WTC11 (cell line): ENCODE measurements at regions not wholly inside any gene's neighbourhood (a gene's known extent, or its start where the extent isn't known, plus 50 kb on each side); places are given as distances from the start of the nearest gene placed in this dataset.

Source experiments
- ATAC-seq: fragments of 200-7000 bp; cut with Tn5 transposase; 2 replicates; pipeline ENCODE4 v1.10.0; 2021; ENCODE audit warnings: mild to moderate bottlenecking, moderate library complexity
- CTCF ChIA-PET: fragments of 300-600 bp; sonication (Branson Sonifier 250); formaldehyde crosslinking; loops from one replicate; lab custom pipeline; 2021; ENCODE audit warnings: antibody characterized with exemption; lab: Charles Lee
- POLR2A ChIA-PET: fragments of 350-600 bp; sonication (Branson Sonifier 250); formaldehyde crosslinking; loops from one replicate; lab custom pipeline; 2021; ENCODE audit warnings: antibody characterized with exemption; lab: Charles Lee
- DNase-seq: peaks from one replicate; pipeline ENCODE4 v3.0.0; 2021; ENCODE audit warnings: low spot score
- H3K27ac Mint-ChIP-seq: 2 replicates; pipeline ENCODE4 v1.8.0; 2021; ENCODE audit warnings: mixed read lengths
- H3K27me3 Mint-ChIP-seq: 2 replicates; pipeline ENCODE4 v1.8.0; 2021; ENCODE audit warnings: low read depth, mild to moderate bottlenecking, moderate library complexity, mixed read lengths
- H3K36me3 Mint-ChIP-seq: 2 replicates; pipeline ENCODE4 v1.8.0; 2021; ENCODE audit warnings: mixed read lengths
- H3K4me1 Mint-ChIP-seq: 2 replicates; pipeline ENCODE4 v1.8.0; 2022; ENCODE audit warnings: mixed read lengths
- H3K4me3 Mint-ChIP-seq: 2 replicates; pipeline ENCODE4 v1.8.0; 2021; ENCODE audit warnings: mild to moderate bottlenecking, moderate library complexity, mixed read lengths
- H3K9me3 Mint-ChIP-seq: 2 replicates; pipeline ENCODE4 v1.8.0; 2021; ENCODE audit warnings: mixed read lengths
- CREB1 ChIP-seq: sonication (generic); formaldehyde crosslinking; IDR thresholded peaks from 2 replicates; pipeline ENCODE4 v1.8.0; 2023; ENCODE audit warnings: mild to moderate bottlenecking, missing genetic modification reagents
- CREM ChIP-seq: sonication (generic); formaldehyde crosslinking; IDR thresholded peaks from 2 replicates; pipeline ENCODE4 v1.8.1; 2022; ENCODE audit warnings: mild to moderate bottlenecking, missing genetic modification reagents, moderate library complexity
- GRHL2 ChIP-seq: fragments of 250-450 bp; sonication (Bioruptor Pico); IDR thresholded peaks from 2 replicates; pipeline ENCODE4 v1.8.0; 2022; ENCODE audit warnings: mild to moderate bottlenecking, moderate library complexity; ENCODE audit not compliant: insufficient replicate concordance, severe bottlenecking
- NR2C2 ChIP-seq: sonication (generic); formaldehyde crosslinking; IDR thresholded peaks from 2 replicates; pipeline ENCODE4 v1.8.0; 2022; ENCODE audit warnings: mild to moderate bottlenecking, missing genetic modification reagents
- SMAD3 ChIP-seq: sonication (generic); formaldehyde crosslinking; IDR thresholded peaks from 2 replicates; pipeline ENCODE4 v1.8.0; 2022; ENCODE audit warnings: missing genetic modification reagents, mild to moderate bottlenecking, borderline replicate concordance
- TEAD1 ChIP-seq: sonication (generic); formaldehyde crosslinking; IDR thresholded peaks from 2 replicates; pipeline ENCODE4 v1.8.0; 2022; ENCODE audit warnings: mild to moderate bottlenecking, missing genetic modification reagents
- ZNF121 ChIP-seq: sonication (generic); formaldehyde crosslinking; IDR thresholded peaks from 2 replicates; pipeline ENCODE4 v1.8.0; 2023; ENCODE audit warnings: missing genetic modification reagents
- ZNF317 ChIP-seq: sonication (generic); formaldehyde crosslinking; IDR thresholded peaks from 2 replicates; pipeline ENCODE4 v1.8.1; 2023; ENCODE audit warnings: low read depth, mild to moderate bottlenecking, moderate library complexity, missing genetic modification reagents, borderline replicate concordance
- TF ChIP-seq, protein P1 (sequence below): sonication (generic); formaldehyde crosslinking; conservative IDR thresholded peaks from 2 replicates; pipeline ENCODE4 v1.8.1; 2023; ENCODE audit warnings: mild to moderate bottlenecking, low read depth, missing genetic modification reagents, moderate library complexity
- TF ChIP-seq, protein P2 (sequence below): sonication (generic); formaldehyde crosslinking; IDR thresholded peaks from 2 replicates; pipeline ENCODE4 v1.8.0; 2022; ENCODE audit warnings: mild to moderate bottlenecking, missing genetic modification reagents
- TF ChIP-seq, protein P3 (sequence below): sonication (generic); formaldehyde crosslinking; IDR thresholded peaks from 2 replicates; pipeline ENCODE4 v1.8.0; 2023; ENCODE audit warnings: mild to moderate bottlenecking, missing genetic modification reagents
- TF ChIP-seq, protein P4 (sequence below): fragments of 250-450 bp; sonication (Bioruptor Pico); IDR thresholded peaks from 2 replicates; pipeline ENCODE4 v1.9.0; 2021; ENCODE audit warnings: moderate library complexity, mild to moderate bottlenecking, inconsistent platforms, borderline replicate concordance
- TF ChIP-seq, protein P5 (sequence below): sonication (generic); formaldehyde crosslinking; IDR thresholded peaks from 2 replicates; pipeline ENCODE4 v1.8.1; 2023; ENCODE audit warnings: mild to moderate bottlenecking, missing genetic modification reagents, moderate library complexity
- TF ChIP-seq, protein P6 (sequence below): sonication (generic); formaldehyde crosslinking; IDR thresholded peaks from 2 replicates; pipeline ENCODE4 v1.8.1; 2022; ENCODE audit warnings: missing genetic modification reagents, borderline replicate concordance
- TF ChIP-seq, protein P7 (sequence below): sonication (generic); formaldehyde crosslinking; IDR thresholded peaks from 2 replicates; pipeline ENCODE4 v1.8.0; 2023; ENCODE audit warnings: missing genetic modification reagents
- TF ChIP-seq, protein P8 (sequence below): sonication (generic); formaldehyde crosslinking; IDR thresholded peaks from 2 replicates; pipeline ENCODE4 v1.8.1; 2022; ENCODE audit warnings: low read depth, mild to moderate bottlenecking, moderate library complexity, missing genetic modification reagents, borderline replicate concordance
- TF ChIP-seq, protein P9 (sequence below): sonication (generic); formaldehyde crosslinking; IDR thresholded peaks from 2 replicates; pipeline ENCODE4 v1.8.0; 2022; ENCODE audit warnings: mild to moderate bottlenecking, missing genetic modification reagents
- TF ChIP-seq, protein P10 (sequence below): sonication (generic); formaldehyde crosslinking; IDR thresholded peaks from 2 replicates; pipeline ENCODE4 v1.8.1; 2023; ENCODE audit warnings: mild to moderate bottlenecking, missing genetic modification reagents

DNA sequence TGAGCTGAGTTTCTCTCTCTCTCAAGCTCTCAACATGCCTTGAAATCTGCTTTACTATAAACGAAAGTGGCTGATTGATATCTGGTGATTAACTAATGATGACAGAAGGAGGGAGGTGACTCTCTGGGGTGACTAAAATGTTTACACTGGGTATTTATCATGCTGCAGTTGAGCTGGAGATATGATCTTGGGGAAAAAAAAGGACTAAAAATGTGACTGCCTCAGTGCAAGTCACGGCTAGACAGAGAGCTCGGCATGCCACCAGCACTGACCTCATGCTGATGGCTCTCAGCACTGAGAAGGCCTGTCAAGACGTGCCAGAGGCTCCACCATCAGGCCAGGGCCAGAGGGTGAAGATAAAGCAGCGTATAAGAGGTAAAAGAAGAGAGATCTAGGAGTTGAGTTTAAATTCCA lies 103.1 kb upstream of the SPACA1 start:
- Mint-ChIP-seq H3K27me3 (no peaks in the 10 kb centered on the region), H3K9me3 (no peaks in the 10 kb centered on the region), H3K27ac (no peak overlapping the region), H3K4me3 (no peak overlapping the region), H3K4me1 (no peaks in the 10 kb centered on the region), H3K36me3 (no peaks in the 10 kb centered on the region)
- TF ChIP-seq, protein P1, sequence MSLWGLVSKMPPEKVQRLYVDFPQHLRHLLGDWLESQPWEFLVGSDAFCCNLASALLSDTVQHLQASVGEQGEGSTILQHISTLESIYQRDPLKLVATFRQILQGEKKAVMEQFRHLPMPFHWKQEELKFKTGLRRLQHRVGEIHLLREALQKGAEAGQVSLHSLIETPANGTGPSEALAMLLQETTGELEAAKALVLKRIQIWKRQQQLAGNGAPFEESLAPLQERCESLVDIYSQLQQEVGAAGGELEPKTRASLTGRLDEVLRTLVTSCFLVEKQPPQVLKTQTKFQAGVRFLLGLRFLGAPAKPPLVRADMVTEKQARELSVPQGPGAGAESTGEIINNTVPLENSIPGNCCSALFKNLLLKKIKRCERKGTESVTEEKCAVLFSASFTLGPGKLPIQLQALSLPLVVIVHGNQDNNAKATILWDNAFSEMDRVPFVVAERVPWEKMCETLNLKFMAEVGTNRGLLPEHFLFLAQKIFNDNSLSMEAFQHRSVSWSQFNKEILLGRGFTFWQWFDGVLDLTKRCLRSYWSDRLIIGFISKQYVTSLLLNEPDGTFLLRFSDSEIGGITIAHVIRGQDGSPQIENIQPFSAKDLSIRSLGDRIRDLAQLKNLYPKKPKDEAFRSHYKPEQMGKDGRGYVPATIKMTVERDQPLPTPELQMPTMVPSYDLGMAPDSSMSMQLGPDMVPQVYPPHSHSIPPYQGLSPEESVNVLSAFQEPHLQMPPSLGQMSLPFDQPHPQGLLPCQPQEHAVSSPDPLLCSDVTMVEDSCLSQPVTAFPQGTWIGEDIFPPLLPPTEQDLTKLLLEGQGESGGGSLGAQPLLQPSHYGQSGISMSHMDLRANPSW (CRISPR knock-in tag) = no peak
- TF ChIP-seq CREB1 (CRISPR knock-in tag) = no peak
- TF ChIP-seq ZNF121 = no peak
- TF ChIP-seq, protein P2, sequence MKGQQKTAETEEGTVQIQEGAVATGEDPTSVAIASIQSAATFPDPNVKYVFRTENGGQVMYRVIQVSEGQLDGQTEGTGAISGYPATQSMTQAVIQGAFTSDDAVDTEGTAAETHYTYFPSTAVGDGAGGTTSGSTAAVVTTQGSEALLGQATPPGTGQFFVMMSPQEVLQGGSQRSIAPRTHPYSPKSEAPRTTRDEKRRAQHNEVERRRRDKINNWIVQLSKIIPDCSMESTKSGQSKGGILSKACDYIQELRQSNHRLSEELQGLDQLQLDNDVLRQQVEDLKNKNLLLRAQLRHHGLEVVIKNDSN (CRISPR knock-in tag) = no peak
- no peak for TF ChIP-seq TEAD1 (CRISPR knock-in tag)
- TF ChIP-seq, protein P3, sequence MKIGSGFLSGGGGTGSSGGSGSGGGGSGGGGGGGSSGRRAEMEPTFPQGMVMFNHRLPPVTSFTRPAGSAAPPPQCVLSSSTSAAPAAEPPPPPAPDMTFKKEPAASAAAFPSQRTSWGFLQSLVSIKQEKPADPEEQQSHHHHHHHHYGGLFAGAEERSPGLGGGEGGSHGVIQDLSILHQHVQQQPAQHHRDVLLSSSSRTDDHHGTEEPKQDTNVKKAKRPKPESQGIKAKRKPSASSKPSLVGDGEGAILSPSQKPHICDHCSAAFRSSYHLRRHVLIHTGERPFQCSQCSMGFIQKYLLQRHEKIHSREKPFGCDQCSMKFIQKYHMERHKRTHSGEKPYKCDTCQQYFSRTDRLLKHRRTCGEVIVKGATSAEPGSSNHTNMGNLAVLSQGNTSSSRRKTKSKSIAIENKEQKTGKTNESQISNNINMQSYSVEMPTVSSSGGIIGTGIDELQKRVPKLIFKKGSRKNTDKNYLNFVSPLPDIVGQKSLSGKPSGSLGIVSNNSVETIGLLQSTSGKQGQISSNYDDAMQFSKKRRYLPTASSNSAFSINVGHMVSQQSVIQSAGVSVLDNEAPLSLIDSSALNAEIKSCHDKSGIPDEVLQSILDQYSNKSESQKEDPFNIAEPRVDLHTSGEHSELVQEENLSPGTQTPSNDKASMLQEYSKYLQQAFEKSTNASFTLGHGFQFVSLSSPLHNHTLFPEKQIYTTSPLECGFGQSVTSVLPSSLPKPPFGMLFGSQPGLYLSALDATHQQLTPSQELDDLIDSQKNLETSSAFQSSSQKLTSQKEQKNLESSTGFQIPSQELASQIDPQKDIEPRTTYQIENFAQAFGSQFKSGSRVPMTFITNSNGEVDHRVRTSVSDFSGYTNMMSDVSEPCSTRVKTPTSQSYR (CRISPR knock-in tag) = no peak
- TF ChIP-seq CREM (CRISPR knock-in tag) = no peak
- TF ChIP-seq, protein P4, sequence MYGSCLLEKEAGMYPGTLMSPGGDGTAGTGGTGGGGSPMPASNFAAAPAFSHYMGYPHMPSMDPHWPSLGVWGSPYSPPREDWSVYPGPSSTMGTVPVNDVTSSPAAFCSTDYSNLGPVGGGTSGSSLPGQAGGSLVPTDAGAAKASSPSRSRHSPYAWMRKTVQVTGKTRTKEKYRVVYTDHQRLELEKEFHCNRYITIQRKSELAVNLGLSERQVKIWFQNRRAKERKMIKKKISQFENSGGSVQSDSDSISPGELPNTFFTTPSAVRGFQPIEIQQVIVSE (CRISPR knock-in tag) = no peak
- peak; percentile 27 for DNase-seq
- ChIA-PET CTCF (interaction anchor here (0.6 to 1.5 kb wide), 6 partner anchors 8 to 878 kb away, joined by 3 to 5 read pairs (median 4); no protein-coding TSS in a partner anchor), POLR2A (interaction anchor here (0.5 kb wide), 1 partner anchor 9 kb away, joined by 3 read pairs; no protein-coding TSS in a partner anchor)
- peak; percentile 96 for ATAC-seq

DNA sequence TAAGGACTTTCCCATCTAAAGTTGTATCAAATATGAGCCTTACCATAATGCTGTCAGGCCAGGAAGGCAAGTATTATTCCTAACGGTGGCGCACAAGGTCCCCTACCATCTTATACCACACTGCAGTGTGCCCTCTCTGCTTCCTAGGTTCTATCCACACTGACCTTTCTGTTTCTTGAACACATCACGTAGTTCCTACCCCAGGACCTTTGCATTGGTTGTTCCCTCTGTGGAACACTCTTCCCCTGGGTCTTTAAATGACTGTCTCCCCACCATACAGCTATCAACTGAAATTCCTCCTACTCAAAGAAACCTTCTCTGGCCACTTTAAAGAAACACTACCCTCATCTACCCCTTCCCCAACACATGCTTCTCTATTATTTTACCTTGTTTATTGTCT lies 104.5 kb upstream of the SPACA1 start:
- no peak for ATAC-seq
- POLR2A ChIA-PET = no interaction called here
- no peaks in the 10 kb centered on the region for H3K9me3 Mint-ChIP-seq
- TF ChIP-seq, protein P5, sequence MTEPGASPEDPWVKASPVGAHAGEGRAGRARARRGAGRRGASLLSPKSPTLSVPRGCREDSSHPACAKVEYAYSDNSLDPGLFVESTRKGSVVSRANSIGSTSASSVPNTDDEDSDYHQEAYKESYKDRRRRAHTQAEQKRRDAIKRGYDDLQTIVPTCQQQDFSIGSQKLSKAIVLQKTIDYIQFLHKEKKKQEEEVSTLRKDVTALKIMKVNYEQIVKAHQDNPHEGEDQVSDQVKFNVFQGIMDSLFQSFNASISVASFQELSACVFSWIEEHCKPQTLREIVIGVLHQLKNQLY (CRISPR knock-in tag) = no peak
- TF ChIP-seq, protein P6, sequence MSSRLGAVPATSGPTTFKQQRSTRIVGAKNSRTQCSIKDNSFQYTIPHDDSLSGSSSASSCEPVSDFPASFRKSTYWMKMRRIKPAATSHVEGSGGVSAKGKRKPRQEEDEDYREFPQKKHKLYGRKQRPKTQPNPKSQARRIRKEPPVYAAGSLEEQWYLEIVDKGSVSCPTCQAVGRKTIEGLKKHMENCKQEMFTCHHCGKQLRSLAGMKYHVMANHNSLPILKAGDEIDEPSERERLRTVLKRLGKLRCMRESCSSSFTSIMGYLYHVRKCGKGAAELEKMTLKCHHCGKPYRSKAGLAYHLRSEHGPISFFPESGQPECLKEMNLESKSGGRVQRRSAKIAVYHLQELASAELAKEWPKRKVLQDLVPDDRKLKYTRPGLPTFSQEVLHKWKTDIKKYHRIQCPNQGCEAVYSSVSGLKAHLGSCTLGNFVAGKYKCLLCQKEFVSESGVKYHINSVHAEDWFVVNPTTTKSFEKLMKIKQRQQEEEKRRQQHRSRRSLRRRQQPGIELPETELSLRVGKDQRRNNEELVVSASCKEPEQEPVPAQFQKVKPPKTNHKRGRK (CRISPR knock-in tag) = no peak
- TF ChIP-seq, protein P7, sequence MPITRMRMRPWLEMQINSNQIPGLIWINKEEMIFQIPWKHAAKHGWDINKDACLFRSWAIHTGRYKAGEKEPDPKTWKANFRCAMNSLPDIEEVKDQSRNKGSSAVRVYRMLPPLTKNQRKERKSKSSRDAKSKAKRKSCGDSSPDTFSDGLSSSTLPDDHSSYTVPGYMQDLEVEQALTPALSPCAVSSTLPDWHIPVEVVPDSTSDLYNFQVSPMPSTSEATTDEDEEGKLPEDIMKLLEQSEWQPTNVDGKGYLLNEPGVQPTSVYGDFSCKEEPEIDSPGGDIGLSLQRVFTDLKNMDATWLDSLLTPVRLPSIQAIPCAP = no peak
- TF ChIP-seq GRHL2 (CRISPR knock-in tag) = no peak
- TF ChIP-seq, protein P8, sequence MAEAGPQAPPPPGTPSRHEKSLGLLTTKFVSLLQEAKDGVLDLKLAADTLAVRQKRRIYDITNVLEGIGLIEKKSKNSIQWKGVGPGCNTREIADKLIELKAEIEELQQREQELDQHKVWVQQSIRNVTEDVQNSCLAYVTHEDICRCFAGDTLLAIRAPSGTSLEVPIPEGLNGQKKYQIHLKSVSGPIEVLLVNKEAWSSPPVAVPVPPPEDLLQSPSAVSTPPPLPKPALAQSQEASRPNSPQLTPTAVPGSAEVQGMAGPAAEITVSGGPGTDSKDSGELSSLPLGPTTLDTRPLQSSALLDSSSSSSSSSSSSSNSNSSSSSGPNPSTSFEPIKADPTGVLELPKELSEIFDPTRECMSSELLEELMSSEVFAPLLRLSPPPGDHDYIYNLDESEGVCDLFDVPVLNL (CRISPR knock-in tag) = no peak
- TF ChIP-seq ZNF317 (CRISPR knock-in tag) = no peak
- TF ChIP-seq, protein P9, sequence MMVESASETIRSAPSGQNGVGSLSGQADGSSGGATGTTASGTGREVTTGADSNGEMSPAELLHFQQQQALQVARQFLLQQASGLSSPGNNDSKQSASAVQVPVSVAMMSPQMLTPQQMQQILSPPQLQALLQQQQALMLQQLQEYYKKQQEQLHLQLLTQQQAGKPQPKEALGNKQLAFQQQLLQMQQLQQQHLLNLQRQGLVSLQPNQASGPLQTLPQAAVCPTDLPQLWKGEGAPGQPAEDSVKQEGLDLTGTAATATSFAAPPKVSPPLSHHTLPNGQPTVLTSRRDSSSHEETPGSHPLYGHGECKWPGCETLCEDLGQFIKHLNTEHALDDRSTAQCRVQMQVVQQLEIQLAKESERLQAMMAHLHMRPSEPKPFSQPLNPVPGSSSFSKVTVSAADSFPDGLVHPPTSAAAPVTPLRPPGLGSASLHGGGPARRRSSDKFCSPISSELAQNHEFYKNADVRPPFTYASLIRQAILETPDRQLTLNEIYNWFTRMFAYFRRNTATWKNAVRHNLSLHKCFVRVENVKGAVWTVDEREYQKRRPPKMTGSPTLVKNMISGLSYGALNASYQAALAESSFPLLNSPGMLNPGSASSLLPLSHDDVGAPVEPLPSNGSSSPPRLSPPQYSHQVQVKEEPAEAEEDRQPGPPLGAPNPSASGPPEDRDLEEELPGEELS (CRISPR knock-in tag) = no peak
- TF ChIP-seq NR2C2 (CRISPR knock-in tag) = no peak
- TF ChIP-seq, protein P10, sequence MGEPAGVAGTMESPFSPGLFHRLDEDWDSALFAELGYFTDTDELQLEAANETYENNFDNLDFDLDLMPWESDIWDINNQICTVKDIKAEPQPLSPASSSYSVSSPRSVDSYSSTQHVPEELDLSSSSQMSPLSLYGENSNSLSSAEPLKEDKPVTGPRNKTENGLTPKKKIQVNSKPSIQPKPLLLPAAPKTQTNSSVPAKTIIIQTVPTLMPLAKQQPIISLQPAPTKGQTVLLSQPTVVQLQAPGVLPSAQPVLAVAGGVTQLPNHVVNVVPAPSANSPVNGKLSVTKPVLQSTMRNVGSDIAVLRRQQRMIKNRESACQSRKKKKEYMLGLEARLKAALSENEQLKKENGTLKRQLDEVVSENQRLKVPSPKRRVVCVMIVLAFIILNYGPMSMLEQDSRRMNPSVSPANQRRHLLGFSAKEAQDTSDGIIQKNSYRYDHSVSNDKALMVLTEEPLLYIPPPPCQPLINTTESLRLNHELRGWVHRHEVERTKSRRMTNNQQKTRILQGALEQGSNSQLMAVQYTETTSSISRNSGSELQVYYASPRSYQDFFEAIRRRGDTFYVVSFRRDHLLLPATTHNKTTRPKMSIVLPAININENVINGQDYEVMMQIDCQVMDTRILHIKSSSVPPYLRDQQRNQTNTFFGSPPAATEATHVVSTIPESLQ (CRISPR knock-in tag) = no peak
- no peak for TF ChIP-seq SMAD3 (CRISPR knock-in tag)

More for the DNA sequence above, 104.5 kb upstream of the SPACA1 start:
- H3K36me3 Mint-ChIP-seq = no peaks in the 10 kb centered on the region
- CTCF ChIA-PET = interaction anchor here (1.5 kb wide), 1 partner anchor 11 kb away, joined by 4 read pairs; no protein-coding TSS in a partner anchor
- H3K4me3 Mint-ChIP-seq = no peak overlapping the region
- DNase-seq = no peak
- no peaks in the 10 kb centered on the region for H3K27me3 Mint-ChIP-seq
- peaks cover 5% of the 10 kb centered on the region for H3K4me1 Mint-ChIP-seq
- H3K27ac Mint-ChIP-seq = no peak overlapping the region
